Esophagus squamous epithelium (tissue), 5 donors: ENCODE measurements at regions not wholly inside any gene's neighbourhood (a gene's known extent, or its start where the extent isn't known, plus 50 kb on each side); places are given as distances from the start of the nearest gene placed in this dataset.

Experiments
- DNase-seq: peaks from one replicate; lab custom pipeline; 2025; lab: John Stamatoyannopoulos, UW
- H3K27ac ChIP-seq, 4 donors: fragments of 200-600 bp; sonication (generic); one replicate each; pipeline ENCODE4 v1.5.1; 2016 to 2019; ENCODE audit warnings: mild to moderate bottlenecking in 1 of 4
- H3K27me3 ChIP-seq, 4 donors: fragments of 200-600 bp; sonication (generic); 1 replicate in 3 of 4; 2 replicates in 1 of 4; pipeline versions ENCODE4 v1.5.1 to v1.6.0; 2017 to 2021; ENCODE audit warnings: antibody characterized with exemption in 1 of 4
- H3K36me3 ChIP-seq, 3 donors: fragments of 200-600 bp; sonication (generic); one replicate each; pipeline ENCODE4 v1.5.1; 2016 to 2019
- H3K4me1 ChIP-seq, 3 donors: fragments of 200-600 bp; sonication (generic); one replicate each; pipeline ENCODE4 v1.5.1; 2017 to 2019
- H3K4me3 ChIP-seq, 4 donors: fragments of 200-600 bp; sonication (generic); 1 replicate in 3 of 4; 2 replicates in 1 of 4; pipeline ENCODE4 v1.5.1; 2016 to 2019; ENCODE audit warnings: mild to moderate bottlenecking in 2 of 4, moderate library complexity in 1 of 4
- H3K9me3 ChIP-seq, 3 donors: fragments of 200-600 bp; sonication (generic); one replicate each; pipeline ENCODE4 v1.5.1; 2016 to 2019
- CTCF ChIP-seq, 6 experiments: fragments of 450-650 bp in 4 of 6; fragments of 200-600 bp in 2 of 6; sonication (generic) in 2 of 6; IDR thresholded peaks; one replicate each; pipeline ENCODE4 v1.5.1; 2016 to 2019; ENCODE audit warnings: antibody characterized with exemption in 6 of 6, mild to moderate bottlenecking in 4 of 6, moderate library complexity in 4 of 6
- POLR2A ChIP-seq, 4 donors: fragments of 450-650 bp; IDR thresholded peaks; one replicate each; pipeline ENCODE4 v1.6.1; 2017; ENCODE audit warnings: antibody characterized with exemption in 4 of 4, mild to moderate bottlenecking in 4 of 4, moderate library complexity in 3 of 4
- WGBS, 2 donors: methylation state at CpG; one replicate each; pipeline ENCODE4 v1.1.5; 2018; 5-methylcytosine and 5-hydroxymethylcytosine counted together
- intact Hi-C: fragments of 100-400 bp; cut with DNase I; formaldehyde crosslinking; loops from one replicate; pipeline ENCODE4 v1.15.0; 2022
- donor health status: DM: yes; HTN: yes; CAD: no.

GRCh38 chr1:30403061-30403645, 320.2 kb downstream of the MATN1 start:
- H3K9me3 ChIP-seq = no peaks in the 10 kb centered on the region
- TF ChIP-seq CTCF (IDR thresholded peaks at IDR 0.05) = no peak
- no peak for TF ChIP-seq POLR2A (IDR thresholded peaks at IDR 0.05)
- intact Hi-C loops = no loop called here
- H3K27ac ChIP-seq = no peak overlapping the region
- H3K27me3 ChIP-seq = peaks cover 0 to 7% (median 0%) of the 10 kb centered on the region in 4 donors
- no peak for DNase-seq
- H3K4me3 ChIP-seq = no peak overlapping the region
- 80 to 94% methylated on average over 6 to 8 of the region's 10 CpGs for WGBS, 2 donors
- H3K4me1 ChIP-seq = no peaks in the 10 kb centered on the region
- H3K36me3 ChIP-seq = no peaks in the 10 kb centered on the region

- DNase-seq = no peak
- Histone ChIP-seq H3K27ac (no peak overlapping the region), H3K4me1 (no peaks in the 10 kb centered on the region), H3K4me3 (no peak overlapping the region), H3K36me3 (no peaks in the 10 kb centered on the region), H3K27me3 (peaks cover 0 to 7% (median 0%) of the 10 kb centered on the region in 4 donors), H3K9me3 (no peaks in the 10 kb centered on the region)
- no peak for TF ChIP-seq POLR2A (IDR thresholded peaks at IDR 0.05)
- no peak for TF ChIP-seq CTCF (IDR thresholded peaks at IDR 0.05)
- intact Hi-C loops = no loop called here
- WGBS, 2 donors = 80% methylated on average over 1 of the region's 2 CpGs; no CpG with 5 or more reads in 1 of the 2 donors
Measured at GRCh38 chr1:30402031-30402430, 321.4 kb downstream of the MATN1 start.

- H3K27ac ChIP-seq = no peak overlapping the region
- TF ChIP-seq CTCF (IDR thresholded peaks at IDR 0.05) (no peak), POLR2A (IDR thresholded peaks at IDR 0.05) (no peak)
- no peaks in the 10 kb centered on the region for H3K36me3 ChIP-seq
- intact Hi-C loops = no loop called here
- no peaks in the 10 kb centered on the region for H3K4me1 ChIP-seq
- H3K9me3 ChIP-seq = no peaks in the 10 kb centered on the region
- peaks cover 0 to 2% (median 0%) of the 10 kb centered on the region in 4 donors for H3K27me3 ChIP-seq
- no peak overlapping the region for H3K4me3 ChIP-seq
- no peak for DNase-seq
- WGBS, 2 donors = 44 to 80% methylated on average over 1 to 2 of the region's 4 CpGs
Measured at GRCh38 chr1:30400507-30400906, 322.9 kb downstream of the MATN1 start.

- intact Hi-C loops = no loop called here
- Histone ChIP-seq H3K27me3 (peaks cover 0 to 2% (median 0%) of the 10 kb centered on the region in 4 donors), H3K4me1 (no peaks in the 10 kb centered on the region), H3K9me3 (no peaks in the 10 kb centered on the region), H3K4me3 (no peak overlapping the region), H3K27ac (no peak overlapping the region), H3K36me3 (no peaks in the 10 kb centered on the region)
- 67 to 80% methylated on average over 3 to 7 of the region's 7 CpGs for WGBS, 2 donors
- DNase-seq = no peak
- TF ChIP-seq POLR2A (IDR thresholded peaks at IDR 0.05) (no peak), CTCF (IDR thresholded peaks at IDR 0.05) (no peak)
Measured at GRCh38 chr1:30399026-30399425, 324.4 kb downstream of the MATN1 start.

DNA sequence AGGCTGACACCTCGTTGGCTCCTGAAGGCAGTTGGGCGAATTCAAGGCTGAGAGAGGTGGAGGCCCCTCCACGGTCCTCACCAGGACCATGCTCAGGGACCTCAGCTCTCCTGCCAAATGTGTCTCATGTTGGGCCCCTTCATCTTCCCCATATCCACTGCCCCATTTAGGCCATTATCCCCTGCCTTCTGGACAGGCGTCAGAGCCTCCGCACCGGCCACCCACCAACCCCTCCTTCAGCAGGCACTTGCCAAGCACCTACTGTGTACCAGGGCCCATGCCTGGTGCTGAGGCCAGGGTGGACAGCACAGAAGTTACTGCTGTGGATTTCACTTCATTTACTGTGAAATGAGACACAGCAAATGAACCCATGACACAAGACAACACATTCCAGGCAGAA, 325.8 kb downstream of the MATN1 start:
- Histone ChIP-seq H3K4me1 (no peaks in the 10 kb centered on the region), H3K27ac (no peak overlapping the region), H3K36me3 (no peaks in the 10 kb centered on the region), H3K4me3 (no peak overlapping the region), H3K9me3 (no peaks in the 10 kb centered on the region), H3K27me3 (peaks cover 0 to 2% (median 0%) of the 10 kb centered on the region in 4 donors)
- DNase-seq = no peak
- TF ChIP-seq POLR2A (IDR thresholded peaks at IDR 0.05) (no peak), CTCF (IDR thresholded peaks at IDR 0.05) (no peak)
- intact Hi-C loops = no loop called here
- 59 to 96% methylated on average over 4 to 5 of the region's 6 CpGs for WGBS, 2 donors
